Effector CD4-positive, alpha-beta T cell (primary cell): ENCODE measurements at regions not wholly inside any gene's neighbourhood (a gene's known extent, or its start where the extent isn't known, plus 50 kb on each side); places are given as distances from the start of the nearest gene placed in this dataset.

Experiments
- DNase-seq: peaks from one replicate; pipeline ENCODE4 v3.0.0-alpha.2; 2020

DNA sequence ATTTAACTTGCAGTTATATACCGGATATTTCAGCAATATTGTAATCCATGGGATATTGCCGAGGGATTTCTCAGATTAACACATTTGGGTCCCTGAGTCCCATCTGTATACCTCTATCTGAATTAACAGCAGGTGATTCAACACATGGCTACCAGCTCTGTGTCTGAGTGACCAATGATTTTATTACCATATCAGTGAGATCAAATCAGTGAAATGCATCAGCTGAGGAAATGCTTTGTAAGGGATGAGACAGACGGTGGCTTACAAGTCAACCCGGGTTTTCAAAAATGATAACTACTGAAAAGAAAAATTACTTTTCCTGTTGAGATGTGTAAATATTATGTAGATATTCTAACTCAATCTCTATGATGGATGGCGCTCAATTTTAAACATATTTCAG lies 504.1 kb upstream of the PKN2 start:
- no peak for DNase-seq

DNA sequence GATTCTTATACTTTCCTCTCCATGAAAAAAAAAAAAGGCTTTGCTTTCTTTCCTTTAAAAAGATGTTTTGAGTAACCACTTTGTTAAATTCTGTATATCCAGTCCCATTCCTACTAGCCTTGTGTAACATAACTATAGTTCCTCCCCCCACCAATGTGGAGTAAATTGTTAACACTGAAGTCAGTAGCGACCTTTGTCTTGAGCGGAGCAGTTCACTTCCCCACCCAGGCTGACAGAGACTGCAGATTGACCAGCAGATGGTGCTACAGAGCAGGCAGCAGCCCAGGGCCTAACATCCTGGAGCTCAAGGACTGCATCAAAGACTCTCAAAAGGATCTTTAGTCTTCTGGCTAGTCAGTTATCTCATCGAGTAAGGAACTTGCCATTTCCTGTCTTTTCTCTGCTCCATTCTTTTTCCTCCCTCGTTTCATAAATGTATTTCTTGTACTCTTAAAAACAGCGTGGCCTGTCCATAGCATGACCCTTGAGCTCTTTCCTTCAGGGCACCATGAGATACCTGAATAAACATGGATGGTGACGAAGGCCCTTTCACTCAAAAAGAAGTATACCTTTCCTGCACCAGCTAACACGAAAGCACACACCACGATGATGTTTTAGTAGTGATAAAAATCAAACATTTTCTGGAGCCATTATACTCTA lies 503.5 kb upstream of the PKN2 start:
- DNase-seq = peak; percentile 8

DNA sequence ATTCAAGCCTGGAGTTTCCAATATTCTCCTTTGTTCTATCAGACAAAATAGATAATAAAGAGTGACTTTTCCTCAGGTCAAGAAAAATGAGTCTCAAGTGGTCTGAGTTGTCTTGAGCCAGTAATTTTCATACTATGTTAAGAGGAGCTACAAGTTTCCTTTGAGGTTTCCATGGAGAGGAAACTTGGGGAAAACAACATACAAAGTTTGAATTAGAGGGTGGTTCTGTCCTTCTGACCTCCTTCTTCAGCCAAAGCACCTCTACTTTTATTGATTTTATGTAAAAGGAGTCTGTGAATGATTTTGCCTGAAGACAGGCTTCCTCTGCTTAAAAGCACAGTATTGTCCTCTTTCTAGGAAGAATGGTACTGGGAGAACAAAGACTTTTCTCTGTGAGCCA lies 497.2 kb upstream of the PKN2 start:
- no peak for DNase-seq

DNA sequence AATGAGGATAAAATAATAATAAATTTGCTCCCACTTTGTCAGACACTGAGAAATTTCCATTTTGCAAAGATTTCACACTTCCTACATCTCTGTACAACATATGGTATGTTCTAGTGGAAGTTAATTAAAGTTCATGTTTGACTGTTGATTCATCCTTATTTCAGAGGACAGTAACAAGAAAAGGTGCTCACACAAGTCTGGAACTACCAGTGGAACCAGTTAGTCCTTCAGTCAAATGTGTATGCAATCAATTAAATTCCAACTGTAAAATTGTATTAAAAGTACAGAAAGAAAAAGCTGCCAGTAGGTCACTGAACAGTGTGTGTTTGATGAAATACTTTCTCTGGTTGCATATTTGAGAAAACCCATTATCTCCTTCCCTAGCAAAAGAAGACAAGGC lies 496.0 kb upstream of the PKN2 start:
- DNase-seq = no peak

DNA sequence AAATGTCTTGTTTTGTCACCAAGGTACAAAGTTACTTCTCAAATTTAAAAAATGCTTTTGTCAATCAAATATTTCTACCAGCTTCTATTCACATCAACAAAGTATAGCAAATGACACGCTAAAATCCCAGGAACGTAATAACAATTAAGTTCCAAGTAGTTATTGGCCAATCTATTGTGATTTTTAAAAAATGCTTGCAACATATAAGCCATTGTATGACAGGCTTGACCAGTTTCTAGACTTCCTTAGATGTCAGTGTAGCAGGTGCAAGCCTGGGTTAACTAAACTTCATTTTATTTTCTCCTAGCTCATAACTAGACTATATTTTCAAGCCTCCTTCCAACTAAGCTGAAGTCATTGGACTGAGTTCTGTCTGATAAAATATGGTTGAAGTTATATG lies 494.5 kb upstream of the PKN2 start:
- no peak for DNase-seq

DNA sequence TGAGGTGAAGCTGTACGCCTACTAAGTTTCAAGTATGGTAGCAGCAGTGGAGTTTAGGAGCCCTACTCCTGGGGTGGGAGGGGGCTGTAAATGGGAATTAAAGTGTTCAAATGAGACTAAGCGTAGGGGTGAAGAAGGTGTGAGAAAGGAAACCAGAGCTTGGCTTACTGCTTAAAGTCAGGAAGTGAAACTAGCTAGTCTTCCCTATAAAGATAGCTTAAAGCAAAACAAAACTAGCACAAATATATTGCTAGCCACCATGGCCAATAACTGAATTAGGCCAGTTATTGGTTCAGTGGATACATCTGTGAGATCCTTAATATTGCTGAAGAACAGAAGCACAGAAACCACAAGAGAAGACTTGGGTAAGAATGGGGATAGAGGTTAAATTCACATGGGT lies 492.2 kb upstream of the PKN2 start:
- no peak for DNase-seq

DNA sequence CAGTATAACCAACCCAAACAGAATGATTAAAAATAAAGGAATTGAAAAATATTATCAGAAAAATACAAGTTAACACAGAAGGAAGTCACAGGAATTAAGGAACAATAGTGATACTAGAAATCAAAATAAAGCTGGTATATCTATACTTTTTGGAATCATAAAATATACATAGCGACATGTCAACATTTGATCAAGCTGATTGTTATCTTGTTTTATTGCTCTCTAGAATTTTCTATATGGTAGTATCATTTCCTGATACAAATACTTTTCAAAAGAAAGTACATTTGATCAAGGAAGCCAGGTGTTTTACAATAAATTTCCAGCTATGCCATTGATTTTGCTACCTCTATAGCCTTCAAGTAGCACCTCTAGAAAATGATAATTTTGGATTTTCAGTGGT lies 489.5 kb upstream of the PKN2 start:
- no peak for DNase-seq

DNA sequence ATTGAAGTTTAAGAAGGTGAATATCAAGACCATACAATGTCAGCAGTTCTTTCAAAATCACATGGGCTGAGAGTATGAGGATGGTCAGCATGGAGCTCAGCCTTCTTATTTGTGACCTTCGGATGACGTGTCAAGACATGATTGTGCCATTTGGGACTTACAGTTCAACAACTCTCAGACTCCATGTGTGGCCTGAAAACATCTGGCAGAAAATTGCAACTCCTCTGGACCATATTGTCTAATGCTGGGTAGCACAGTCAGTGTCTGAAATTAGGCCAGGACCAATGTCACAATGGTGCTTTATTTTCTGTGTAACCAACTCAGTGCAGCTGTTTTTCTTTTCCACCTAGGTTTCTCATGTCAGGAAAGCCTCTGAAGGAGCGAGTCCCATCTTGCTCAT lies 483.5 kb upstream of the PKN2 start:
- DNase-seq = no peak

DNA sequence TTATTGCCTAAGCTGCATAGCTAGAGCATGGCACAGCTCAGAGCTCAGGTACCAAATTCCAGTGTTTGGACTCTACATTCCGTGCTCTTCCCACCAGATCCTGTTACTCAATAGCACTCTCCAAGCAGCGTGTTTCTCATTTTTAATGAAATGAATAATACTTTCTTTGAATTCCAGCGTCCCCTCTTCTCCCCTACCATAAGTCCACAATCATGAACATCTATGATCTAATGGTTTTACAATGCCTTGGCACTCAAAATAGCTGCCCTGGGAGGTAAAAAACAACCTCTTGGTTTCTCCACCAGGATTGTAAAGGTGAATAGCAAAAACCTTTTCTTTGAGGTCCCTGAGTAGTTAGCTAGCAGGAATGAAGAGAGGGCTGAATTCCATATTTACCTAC lies 480.0 kb upstream of the PKN2 start:
- no peak for DNase-seq

DNA sequence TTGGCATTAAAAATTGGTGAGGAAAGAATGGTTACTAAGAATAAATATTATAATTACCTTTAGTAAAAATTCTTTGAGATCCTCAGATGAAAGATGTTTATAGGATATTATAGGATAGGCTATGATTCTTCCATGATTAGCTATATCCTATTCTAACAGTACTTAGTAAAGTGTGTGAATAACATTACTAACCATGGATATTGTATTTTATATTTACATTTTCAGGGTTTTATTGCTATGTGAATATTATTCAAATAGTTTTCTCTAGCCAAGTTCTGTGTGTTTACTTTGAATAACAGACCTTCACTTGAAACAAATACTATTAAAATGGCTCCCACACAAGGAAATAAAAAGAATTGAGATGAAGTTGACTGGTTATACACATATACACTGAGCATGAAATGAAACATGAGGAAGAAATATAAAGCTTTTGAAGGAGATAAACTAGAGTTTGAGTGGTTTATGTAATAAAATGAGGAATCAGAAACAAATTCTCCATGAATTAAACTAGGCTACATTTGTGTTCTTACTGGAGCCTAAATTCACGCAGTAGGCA lies 479.4 kb upstream of the PKN2 start:
- no peak for DNase-seq

DNA sequence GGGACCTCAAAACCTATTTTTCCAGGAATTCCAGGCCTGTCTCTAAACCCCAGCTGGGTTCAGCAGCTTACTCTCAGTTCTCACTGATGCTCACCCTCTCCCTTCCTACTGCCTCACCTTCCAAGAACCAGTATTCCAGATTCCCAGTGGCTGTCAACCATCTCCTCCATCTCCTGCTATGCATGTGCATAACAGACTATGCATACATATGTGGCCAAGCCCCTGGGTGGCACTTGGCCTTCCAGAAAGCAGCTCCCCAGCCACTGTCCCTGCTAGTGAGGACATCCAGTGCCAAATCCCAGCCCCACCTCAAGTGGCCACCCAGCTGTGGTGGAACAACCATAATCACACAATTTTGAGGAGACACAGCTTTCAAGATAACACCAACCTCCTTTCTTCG lies 475.7 kb upstream of the PKN2 start:
- no peak for DNase-seq

DNA sequence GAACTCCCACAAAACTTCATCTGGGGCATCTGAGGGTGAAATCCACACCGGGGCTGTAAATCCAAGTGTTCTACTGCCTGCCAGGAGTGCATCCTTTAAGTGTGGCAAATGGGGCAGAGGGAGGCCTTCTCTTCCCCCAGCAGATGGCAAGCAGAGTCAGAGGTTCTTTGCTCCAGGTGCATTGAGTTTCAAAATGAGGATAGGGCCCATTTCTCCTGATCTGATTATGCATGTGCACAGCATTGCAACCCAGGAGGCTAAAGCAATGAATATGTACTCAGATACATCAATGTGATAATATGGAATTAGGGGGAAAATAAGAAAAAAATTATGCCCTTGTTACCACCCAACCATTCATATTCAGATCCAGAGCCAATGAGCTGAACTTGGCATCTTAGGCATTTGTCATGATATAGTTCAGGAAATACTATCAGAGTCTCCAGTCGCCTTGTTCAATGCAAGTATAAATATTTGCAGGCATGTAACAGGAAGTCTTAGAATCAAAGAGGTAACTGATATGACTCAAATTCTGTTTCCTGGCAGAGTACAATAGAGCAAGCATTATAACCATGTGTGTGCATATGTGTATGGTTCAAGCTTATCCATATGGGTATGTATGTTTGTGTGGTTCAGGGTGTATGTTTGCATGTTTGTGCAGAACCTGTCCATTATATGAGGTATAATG lies 473.8 kb upstream of the PKN2 start:
- no peak for DNase-seq

DNA sequence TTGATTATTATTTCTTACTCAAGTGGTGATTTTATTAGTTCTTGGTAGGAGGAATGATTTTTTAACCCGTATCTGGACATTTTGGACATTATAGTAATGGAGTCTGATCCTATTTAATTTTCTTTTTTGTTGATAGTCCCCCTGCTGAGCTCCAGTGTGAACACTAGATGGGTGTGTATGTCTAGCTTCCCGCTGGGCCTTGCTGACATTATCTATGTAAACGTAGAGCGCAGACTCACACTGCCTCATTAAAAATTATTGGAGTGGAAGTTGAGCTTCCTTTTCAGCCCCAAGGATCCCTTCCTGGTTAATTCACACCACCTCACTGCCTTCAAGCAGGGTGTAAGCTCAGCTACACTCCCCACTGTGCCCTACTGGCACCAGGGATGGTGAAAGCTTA lies 467.6 kb upstream of the PKN2 start:
- DNase-seq = no peak

DNA sequence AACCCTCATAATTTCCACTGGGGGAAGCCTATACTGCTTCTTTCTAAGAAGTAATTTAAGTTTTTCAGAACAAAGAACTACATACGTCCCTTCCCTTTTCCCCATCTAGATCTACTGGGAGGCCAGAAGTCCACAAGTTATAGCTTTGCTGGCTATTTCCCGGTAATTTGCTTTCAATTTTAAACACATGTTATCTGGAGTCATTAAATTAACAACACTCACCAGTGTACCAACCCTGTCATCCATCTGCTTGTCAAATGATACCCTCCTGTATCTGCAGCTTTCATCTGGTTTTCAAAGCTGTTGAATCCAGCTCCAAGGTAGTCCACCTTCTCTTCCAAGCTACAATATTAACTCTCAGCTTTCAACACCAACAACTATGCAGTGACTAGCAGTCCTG lies 466.7 kb upstream of the PKN2 start:
- no peak for DNase-seq

DNA sequence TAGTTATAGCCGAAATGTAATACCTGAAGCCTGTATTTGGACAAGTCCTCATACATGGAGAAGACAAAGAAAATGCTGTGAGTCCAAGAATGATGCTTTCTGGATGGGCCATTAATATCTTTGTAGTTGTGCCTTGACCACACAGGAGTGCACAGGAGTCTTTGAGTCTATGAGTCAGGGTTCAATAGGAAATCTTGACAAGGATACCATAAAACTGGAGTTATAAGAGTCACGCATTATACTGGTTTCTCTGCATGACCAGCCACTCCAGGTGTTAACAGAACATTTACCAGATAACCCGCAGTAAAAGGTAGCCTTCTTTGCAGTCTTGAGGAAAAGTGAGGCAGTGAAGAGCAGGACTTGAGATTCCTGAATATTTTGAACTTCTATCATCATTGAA lies 464.6 kb upstream of the PKN2 start:
- no peak for DNase-seq

DNA sequence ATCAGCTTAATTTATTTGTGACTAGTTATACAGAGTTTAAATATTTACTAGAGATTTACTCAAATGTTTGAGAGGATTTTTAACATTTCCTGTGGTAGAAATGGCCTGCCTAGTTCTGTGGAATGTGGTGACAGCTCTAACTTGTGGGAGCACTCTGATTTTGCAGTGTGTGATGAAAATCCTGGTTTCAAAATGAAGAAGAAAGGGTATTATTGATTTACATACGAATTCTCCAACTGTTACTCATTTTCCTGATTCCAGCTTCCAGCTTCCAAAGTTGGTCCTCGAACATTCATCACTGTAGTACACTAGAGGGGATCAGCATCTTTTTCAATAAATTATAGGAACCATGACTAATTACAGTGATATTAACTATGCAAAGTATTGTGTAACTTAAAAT lies 462.7 kb upstream of the PKN2 start:
- no peak for DNase-seq

DNA sequence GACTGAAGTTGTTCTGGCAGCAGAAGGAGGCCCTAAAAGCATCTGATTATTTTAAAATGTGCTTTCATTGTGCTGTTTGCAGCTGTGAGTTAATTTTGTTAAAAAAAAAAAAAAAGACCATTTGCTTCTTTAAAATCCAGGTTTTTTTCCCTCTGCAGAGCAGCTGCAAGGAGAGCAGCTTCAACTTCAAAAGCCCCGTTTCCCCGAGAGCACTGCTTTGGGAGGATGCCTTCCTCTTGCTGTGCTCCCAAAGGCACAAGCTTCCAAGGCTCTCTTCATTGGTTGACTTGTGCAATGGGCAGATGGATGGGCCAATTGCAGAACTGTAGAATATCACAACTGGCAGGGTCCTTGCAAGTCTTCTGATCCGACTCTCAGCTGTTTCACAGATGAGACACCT lies 459.2 kb upstream of the PKN2 start:
- DNase-seq = no peak

DNA sequence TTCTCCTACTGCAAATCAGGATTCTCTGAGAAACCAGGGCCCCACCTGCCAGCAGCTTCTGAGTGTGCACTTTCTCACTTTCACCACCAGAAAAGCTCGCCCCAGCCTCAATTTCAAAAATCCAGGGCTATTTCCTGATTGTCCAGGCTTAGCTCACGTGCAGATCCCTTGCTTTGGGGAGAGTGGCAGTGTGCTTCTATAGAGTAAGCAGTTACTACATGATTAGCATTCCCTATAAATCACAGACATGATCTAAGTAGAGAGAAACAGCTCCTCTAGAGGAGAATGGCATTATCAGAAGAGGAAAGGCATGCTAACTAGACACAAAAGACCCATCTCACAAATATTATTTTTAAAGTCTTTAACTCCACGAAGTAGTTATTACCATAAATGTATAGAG lies 456.0 kb upstream of the PKN2 start:
- DNase-seq = no peak

DNA sequence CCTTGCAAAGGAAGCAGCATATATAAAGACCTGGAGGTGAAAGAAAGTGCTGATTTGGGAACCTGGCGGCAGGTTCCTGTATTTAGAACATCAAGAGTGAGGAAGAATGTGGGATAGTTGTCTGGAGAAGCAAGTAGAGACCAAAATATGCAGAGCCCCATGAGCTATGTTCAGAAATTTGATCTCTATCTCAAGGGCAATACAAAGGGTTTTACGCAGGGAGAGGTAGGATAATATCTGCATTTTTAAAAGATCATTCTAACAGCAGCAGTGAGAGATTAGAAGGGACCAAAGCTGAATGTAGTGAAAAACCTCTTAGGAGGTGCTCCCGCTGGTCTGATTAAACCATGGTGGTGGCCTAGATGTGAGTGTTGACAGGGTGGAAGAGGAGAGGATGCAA lies 453.9 kb upstream of the PKN2 start:
- DNase-seq = no peak

DNA sequence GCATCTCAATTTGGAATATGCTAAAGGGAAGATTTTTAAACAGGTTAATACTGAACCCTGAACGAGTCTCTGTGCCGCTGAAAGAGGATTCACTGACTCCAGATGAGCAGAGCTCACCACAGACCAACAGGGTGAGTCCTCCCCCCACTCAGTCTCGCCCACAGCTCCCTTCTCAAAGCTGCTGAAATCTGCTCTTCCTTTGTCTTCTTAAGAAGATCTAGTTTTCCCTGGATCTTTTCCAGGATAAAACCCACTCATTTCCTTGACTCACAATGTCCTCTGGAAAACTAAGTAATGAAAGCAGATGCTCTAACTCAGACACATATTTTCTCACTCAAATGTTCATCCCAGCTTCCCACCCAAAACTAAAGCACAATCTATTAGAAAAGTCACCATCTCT lies 447.0 kb upstream of the PKN2 start:
- DNase-seq = no peak

DNA sequence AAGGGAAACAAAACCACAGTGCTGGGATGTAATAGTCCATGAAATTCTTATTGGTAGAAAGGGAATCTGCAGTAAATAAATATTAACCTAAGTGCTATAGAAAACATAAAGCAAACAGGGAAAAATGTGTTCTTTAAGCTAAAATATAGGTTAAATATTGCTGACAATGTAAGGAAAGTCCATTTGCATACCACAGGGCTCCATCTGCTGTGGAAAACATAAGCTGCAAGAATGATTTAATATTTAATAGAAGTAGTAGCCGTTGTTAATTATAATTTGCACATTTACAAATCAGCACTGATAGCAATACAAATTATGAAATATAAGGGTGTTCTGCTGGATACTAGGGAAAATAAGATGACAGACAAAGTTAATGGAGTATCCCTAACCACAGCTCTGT lies 444.9 kb upstream of the PKN2 start:
- DNase-seq = no peak

DNA sequence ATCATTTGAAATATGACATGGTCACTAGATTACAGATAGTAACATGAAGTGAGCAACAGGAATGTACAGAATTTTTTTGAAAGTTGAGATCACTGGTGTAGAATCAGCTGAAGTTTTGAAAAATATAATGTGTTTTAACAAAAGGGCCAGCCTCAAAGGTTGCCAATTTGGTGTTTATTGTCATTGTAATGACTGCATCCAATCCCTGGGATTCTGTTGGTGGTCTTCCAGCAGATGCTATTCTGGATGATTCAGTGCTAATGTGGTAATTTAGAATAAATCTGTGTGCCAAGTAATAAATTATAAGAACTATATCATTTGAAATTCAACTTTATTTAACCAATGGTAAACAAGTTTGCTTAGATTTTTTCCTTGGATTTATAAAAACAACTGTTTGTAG lies 436.4 kb upstream of the PKN2 start:
- DNase-seq = no peak

DNA sequence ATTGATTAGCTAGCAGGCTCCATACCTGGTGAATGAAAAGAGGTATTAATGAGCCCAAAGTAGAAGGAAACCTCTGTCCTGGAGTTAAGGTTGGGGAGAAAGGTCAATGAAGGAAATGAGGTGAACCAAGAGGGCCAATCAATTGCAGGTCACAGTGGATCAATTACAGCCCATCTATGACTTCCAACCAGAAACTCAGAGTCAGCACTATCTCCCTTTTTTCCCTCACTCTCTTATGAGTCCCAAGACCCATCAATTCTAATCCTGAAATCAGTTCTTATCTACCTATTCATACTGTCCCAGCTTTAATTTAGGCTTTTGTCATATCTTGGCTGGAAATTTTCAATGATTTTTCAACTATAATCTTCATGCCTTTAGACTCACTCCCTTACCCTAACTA lies 433.2 kb upstream of the PKN2 start:
- no peak for DNase-seq

DNA sequence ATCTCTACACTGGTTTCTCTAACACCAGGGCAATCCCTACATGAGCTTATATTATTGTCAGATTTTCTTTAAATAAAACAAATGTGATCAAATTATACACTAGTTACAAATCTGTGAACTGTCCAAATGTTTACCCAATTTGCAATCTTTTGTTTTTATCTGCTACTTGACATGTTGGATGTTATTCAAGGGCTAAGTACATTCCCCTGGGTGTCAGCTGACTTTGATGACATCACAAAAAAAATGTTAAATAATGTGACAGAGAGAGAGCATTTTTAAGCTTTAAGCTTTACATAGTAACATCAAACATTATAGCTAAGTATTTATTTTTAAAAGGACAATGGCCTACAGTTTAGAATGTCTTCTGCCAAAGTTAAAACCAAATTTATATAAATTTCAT lies 431.3 kb upstream of the PKN2 start:
- DNase-seq = no peak

DNA sequence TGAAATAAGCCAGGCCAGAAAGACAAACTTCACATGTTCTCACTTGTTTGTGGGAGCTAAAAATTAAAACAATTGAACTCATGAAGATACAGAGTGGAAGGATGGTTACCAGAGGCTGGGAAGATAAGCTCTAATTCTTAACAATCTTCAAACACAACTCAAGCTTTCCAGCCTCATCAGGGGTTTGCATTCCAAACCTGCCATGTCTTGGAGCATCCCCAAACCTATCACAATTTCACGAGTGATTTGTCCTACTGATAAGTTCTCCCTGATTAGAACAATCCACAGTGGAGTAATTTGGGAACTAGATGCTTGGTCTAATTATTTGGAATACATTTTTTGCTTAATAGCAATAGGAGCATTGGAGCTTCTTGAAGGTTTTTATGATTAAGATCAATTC lies 418.5 kb upstream of the PKN2 start:
- DNase-seq = no peak
